ENCODE measurements at regions not wholly inside any gene's neighbourhood (a gene's known extent, or its start where the extent isn't known, plus 50 kb on each side); places are given as distances from the start of the nearest gene placed in this dataset.

GRCh38 chr2:3130889-3131635 is 246.6 kb downstream of the EIPR1 start:
- TF ChIP-seq CTCF (IDR thresholded peaks at IDR 0.05; ENCODE audit: low read depth, low read length) = no peak
- DNase-seq (ENCODE audit: extremely low read depth, low read depth) = no peak

GRCh38 chr2:3130444-3130843 is 247.2 kb downstream of the EIPR1 start:
- TF ChIP-seq CTCF (IDR thresholded peaks at IDR 0.05; ENCODE audit: low read depth, low read length) = no peak
- DNase-seq (ENCODE audit: extremely low read depth, low read depth) = no peak

- DNase-seq (ENCODE audit: extremely low read depth, low read depth) = no peak
- no peak for TF ChIP-seq CTCF (IDR thresholded peaks at IDR 0.05; ENCODE audit: low read depth, low read length)
These were observed 247.8 kb downstream of the EIPR1 start for GRCh38 chr2:3129867-3130266.

- no peak for TF ChIP-seq CTCF (IDR thresholded peaks at IDR 0.05; ENCODE audit: low read depth, low read length)
- no peak for DNase-seq (ENCODE audit: extremely low read depth, low read depth)
These were observed 248.8 kb downstream of the EIPR1 start for GRCh38 chr2:3128786-3129185.

- DNase-seq (ENCODE audit: extremely low read depth, low read depth) = no peak
These were observed 249.9 kb downstream of the EIPR1 start for GRCh38 chr2:3127710-3128109.

GRCh38 chr2:3126911-3127621 is 250.6 kb downstream of the EIPR1 start:
- DNase-seq (ENCODE audit: extremely low read depth, low read depth) = no peak
- TF ChIP-seq CTCF (IDR thresholded peaks at IDR 0.05; ENCODE audit: low read depth, low read length) = no peak

More at GRCh38 chr2:3127710-3128109, 249.9 kb downstream of the EIPR1 start:
- no peak for TF ChIP-seq CTCF (IDR thresholded peaks at IDR 0.05; ENCODE audit: low read depth, low read length)

GRCh38 chr2:3126171-3126910 is 251.3 kb downstream of the EIPR1 start:
- TF ChIP-seq CTCF (IDR thresholded peaks at IDR 0.05; ENCODE audit: low read depth, low read length) = no peak
- no peak for DNase-seq (ENCODE audit: extremely low read depth, low read depth)

Data from AG09319 (cell line).